IPS DF 4.7 (cell line): ENCODE measurements at regions not wholly inside any gene's neighbourhood (a gene's known extent, or its start where the extent isn't known, plus 50 kb on each side); places are given as distances from the start of the nearest gene placed in this dataset.

Experiments
- DNase-seq: peaks from one replicate; pipeline ENCODE4 v3.0.0-alpha.2; 2013; ENCODE audit warnings: low spot score; ENCODE audit errors: extremely low read depth

DNA sequence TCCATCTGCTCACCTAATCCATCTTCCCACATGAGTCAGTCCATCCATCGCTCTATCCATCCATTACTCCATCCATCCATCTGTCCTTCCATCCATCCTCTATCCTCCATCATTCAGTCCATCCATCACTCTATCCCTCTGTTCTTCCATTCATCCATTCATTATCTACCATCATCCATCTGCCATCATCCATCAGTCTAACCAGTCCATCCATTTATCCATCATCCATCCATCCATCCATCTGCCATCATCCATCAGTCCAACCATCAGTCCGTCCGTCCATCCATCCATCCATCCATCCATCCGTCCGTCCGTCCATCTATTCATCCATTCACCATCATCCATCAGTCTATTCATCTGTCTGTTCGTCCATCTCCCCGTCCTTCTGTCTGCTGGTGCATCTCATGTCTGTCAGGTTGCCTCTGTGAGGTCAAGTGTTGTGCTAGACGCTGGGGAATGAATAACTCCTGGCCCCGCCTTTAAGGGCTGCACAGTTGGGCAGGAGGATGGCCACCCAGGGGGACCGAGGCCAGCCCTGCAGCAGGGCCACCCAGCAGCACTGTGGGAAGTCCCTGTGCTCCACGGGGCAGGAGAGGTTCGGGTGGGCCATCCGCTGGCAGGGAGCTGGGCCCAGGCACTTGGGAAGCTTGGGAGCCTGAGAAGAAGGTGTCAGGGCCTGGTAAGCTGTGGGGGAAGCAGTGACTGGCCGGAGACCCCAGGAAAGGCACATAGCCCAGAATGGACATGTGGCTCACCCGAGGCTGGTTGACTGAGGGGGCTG is 137.1 kb downstream of the CTTN start:
- no peak for DNase-seq

DNA sequence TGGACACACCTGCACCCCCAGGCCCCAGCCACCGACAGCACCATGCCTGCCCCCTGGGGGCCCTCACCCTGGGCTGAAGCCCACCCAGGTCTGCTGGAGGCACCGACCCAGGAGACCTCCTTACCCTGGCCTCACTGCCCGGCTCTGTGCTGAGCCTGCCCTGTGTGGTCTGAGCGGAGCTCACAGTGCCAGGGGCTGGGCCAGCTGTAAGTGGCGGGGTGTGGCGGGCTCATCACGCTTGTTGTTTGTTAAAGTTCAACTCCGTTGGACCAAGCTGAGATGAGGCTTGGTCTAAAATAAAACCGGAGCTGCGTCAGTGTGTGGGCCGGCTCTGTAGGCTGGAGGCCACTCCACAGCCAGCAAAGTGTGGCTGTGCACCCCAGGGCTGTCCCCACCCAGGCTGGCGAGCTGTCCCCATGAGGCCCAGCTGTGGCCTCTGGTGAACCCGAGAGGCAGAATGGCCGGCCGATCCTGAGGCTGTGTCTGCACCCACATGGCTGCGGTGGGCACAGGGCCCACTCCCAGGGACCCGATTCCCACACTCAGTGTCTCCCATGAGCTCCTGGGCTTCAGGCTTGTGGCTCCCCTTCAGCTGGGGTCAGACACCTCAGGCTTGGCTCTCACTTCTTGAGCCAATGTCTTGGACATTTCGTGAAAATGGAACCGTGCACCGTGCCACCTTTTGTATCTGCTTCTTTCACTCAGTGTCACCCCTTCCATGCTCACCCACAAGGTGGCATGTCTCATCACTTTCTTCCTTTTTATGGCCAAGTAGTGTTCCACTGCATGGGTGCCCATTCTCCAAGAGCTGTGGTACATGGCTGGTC is 137.9 kb downstream of the CTTN start:
- DNase-seq = no peak

GRCh38 chr11:70537576-70538571 is 139.5 kb downstream of the CTTN start:
- no peak for DNase-seq

DNA sequence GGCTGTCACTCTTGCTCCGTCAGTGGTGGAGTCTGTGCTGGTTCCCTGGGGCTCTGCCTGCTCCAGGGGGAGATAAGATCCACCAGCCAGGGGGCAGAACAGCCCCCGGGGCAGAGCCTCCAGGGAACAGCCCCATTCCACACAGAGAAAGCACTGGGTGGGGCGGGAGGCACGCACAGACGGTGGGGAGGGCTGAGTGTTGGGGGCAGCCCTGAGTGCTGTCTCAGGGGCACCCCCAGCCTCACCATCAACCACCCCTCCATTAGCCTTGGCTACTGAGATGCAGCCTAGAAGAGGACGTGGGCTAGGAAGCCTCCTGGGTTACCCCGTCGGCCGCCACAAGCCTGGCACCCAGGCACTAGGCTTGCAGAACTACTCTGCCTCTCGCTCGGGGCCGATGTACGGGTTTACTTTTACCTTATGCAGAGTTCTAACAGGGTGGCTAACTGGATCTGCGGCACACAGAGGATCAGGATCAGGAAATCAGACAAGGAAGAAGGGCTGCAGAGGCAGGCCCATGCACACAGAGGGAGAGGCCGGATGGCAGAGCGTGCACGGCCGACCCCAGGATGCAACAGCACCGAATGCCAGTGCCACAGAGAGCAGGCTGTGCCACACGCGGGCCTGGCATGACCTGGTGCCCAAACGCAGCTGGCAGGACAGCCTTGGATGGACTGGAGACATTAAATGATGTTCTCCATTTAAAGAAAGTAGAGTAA is 140.5 kb downstream of the CTTN start:
- DNase-seq = no peak

- DNase-seq = no peak
Observed at GRCh38 chr11:70539360-70540095, 141.2 kb downstream of the CTTN start.

- DNase-seq = no peak
Observed at GRCh38 chr11:70540196-70540595, 141.9 kb downstream of the CTTN start.

DNA sequence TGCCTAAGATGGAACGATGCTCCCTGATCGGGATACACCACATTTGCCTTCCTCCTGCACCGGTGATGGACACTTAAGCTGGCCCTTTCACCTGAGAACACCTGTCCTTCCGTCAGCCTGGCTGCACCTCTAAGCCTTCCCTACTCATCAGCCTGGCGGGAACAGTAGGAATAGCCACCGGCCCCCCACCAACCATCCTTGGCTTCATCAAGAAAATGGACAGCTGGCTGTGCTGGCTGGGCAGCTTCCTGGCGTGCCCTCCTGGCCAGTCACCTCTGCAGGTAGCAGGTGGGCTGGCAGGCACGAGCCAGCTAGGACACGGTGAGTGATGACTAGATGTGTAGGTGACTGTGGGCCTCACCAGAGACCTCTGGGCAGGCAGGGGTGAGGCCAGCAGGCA is 142.8 kb downstream of the CTTN start:
- DNase-seq = no peak

DNA sequence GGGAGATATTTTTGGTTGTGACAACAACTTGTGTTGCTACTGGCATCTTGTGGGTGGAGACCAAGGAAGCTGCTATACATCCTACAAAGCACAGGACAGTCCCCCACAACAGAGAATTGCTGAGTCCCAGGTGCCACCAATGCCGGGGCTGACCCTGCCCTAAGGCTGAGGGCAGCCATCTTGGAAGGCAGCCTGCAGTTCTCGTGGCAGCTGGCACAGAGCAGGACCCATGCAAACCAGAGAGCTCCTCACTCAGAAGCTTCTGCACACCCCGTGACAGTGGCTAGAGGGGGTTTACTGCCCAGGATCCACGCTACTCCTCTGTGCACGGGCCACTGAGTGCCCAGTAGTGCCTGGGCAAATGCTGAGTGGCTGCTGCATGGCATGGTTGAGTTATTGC is 143.4 kb downstream of the CTTN start:
- no peak for DNase-seq

GRCh38 chr11:70542406-70542805 is 144.1 kb downstream of the CTTN start:
- no peak for DNase-seq

GRCh38 chr11:70542811-70543210 is 144.5 kb downstream of the CTTN start:
- DNase-seq = no peak

DNA sequence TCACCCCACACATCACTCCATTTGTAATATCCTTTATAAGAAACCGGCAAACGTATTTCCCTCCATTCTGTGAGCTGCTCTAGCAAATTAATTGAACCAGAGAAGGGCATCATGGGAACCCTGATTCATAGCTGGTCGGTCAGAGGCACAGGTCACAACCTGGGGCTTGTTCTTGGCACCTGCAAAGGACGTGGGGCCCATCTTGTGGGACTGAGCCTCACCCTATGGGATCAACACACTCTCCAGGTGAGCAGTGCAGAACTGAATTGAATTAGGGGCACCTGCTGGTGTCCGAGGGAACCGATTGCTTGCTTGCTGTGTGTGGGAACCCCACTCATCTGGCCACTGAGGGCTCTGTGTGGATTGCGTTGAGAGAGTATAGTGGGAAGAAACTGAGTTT is 145.3 kb downstream of the CTTN start:
- DNase-seq = no peak

GRCh38 chr11:70544067-70544773 is 145.9 kb downstream of the CTTN start:
- DNase-seq = no peak

DNA sequence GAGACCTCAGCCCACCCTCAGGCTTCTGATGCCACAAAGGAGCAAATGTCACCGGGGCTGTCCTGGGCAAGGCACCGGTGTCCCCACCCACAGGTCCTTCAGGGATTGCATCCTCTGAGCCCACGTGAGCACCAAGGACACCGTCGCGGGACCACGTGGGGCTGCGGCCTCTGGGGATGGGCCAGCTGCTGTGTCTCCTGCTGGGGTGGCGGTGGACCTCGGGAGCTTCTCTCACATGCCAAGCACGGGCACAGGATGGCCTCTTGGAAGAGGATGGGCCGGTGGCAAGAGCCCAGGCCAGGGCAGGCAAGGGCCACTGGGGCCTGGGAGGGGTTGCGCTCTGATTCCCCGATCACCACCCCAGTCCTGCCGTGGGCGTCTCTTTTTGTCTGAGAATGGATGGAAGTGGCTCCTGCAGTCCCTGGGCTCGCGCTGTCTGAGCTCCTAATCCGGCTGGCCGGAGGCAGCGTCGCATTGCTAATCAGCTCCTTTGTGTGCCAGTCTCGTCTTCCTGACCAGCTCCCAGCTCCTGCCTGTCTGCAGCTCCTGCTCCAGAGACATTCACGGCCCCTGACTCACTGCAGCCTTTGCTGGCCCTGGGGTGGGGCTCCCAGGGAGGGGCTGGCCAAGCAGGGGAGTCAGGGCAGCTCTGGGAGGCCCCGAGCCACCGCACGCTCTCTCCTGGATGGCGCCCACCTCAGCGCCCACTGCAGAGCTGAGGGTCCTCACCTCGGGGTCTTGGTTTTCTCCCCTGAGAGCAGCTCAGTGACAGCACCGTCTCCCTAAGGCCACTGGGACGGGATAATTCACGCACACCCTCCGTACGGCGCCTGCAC is 146.7 kb downstream of the CTTN start:
- no peak for DNase-seq

DNA sequence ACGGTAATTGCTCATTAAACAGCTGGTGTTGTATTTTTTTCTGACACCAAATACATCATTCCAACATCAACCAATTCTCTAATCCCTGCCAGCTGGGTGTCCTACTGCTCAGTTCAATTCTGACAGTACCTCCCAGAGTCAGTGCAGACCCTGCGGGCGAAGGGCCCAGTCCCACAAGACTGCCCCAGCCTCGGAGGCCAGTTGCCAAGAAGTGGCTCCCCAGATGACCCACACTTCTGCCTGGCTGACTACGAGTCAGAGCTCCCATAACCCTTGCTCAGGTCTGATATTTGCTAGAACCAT is 147.2 kb downstream of the CTTN start:
- no peak for DNase-seq

DNA sequence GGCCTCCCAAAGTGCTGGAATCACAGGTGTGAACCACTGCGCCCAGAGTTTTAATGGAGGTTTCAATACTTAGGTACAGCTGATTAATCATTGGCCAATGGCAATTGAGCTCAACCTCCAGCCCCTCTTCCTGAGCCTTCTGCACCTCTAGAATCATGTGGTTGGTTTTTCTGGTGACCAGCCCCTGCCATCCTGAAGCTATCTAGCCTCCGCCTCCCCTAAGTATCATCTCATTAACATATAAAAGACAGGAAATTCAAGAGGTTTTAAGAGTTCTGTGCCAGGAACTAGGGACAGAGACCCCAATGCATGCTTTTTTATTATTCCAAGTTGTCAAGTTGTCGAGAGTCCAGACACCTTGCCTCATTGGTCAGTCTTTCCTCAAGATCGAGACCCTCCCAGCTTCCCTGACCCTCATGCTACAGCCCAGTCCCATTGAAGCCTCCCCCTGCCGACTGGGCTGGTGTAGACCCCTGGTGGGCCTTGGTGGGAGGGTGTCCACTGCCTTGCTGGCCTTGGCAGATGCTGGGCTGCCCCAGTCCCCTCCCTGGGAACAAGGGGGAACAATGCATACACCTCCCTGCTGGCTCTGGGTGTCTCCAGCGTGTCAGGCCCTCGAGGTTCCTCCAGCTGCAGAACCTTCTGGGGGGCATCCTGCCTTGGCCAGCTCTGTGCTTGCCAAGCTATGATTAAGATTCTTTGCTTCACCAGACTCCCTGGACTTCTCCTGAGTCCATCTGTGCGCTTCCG is 148.0 kb downstream of the CTTN start:
- no peak for DNase-seq

DNA sequence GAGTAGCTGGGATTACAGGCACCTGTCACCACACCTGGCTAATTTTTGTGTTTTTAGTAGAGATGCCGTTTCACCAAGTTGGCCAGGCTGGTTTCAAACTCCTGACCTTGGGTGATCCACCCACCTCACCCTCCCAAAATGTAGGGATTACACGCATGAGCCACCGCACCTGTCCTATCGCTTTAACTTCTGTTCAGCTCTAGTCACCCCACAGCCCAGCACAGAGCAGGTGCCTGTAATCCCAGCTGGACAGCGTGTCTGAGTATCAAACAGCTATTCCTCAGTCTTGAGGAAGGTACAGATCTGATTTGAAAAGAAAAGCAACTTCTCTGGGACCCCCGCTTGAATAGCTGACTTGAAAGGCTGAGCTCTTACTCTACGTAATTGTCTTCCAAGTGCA is 149.1 kb downstream of the CTTN start:
- DNase-seq = no peak

DNA sequence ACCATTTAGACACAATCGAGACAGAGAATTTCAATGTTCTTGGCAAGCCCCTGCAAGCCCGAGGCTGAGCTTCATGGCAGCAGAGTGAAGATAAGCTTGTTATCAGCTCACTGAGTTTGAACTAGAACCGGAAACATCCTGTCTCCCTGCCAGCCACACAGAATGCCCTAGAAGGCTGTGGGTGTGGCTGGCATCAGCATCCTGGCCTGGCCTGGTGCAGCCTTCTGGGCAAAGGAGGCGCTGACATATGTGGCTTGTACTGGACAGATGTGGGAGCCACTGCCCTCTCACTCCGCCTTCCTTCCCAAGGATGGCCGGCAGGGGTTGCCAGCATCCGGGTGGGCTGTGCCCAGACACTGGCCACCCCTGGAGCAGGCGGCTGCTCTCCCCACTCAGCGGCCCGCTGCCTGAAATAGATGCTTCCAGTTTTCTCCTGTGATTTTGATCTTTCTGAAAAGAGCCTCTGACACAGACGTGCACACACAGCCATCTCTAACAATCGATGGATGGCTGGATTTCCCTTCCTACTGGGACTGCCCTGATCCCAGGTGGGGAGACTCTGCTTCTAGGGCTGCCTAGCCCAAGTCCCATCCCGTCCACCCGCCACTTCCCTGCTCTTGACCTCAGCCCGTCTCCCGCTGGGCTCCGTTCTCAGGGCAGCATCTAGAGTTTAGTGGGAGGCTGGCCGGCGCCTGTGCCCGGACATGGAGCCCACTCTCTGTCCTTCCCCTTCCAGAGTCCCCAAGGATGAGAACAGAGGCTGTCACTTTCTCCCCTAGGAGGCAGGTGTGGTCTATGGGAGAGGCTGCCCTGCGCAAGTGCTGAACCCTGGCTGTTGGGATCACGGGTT is 149.7 kb downstream of the CTTN start:
- DNase-seq = no peak
